ENCODE measurements at regions not wholly inside any gene's neighbourhood (a gene's known extent, or its start where the extent isn't known, plus 50 kb on each side); places are given as distances from the start of the nearest gene placed in this dataset.

DNA sequence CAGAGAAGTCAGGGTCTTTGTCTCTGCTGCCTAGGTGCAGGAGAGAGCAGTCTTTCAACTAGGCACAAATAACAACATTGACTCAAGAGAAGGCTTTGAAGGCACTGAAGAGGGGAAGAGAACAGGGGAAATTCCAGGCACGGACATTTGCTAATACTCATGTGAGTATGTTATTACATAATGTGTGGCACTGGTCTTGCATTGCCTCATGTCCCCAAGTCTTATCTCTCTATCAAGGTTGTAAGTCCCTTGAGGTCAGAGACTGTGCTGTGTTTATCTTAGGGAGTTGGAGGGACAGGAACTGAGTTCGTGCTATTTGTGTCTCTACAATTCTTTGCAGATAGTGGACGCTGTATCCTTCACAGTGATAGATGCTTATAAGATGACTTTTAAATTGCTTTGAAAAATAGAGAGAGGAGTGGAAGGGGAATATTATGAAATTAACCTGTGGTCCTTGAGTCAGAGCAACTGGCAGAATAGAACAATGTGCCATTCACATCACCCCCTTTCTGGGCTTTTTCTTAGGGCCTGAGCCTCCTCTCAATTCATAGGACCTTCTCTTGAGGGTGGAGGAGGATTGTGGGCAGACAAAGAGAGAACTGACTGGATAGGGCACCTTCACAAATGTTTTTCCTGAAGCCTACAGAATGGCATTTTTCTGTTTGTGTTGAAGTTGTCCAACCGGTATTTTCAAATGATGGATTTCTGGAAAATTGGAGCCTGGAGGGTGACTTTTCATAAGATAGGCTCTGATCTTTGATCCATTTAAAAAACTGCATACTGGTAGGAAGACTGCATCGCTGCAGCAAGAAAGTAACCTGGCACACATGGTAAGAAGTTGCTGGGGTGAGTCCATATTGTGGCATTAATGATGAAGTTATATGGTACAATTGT lies 96.6 kb upstream of the CXCR4 start:
- TF ChIP-seq, protein P1, sequence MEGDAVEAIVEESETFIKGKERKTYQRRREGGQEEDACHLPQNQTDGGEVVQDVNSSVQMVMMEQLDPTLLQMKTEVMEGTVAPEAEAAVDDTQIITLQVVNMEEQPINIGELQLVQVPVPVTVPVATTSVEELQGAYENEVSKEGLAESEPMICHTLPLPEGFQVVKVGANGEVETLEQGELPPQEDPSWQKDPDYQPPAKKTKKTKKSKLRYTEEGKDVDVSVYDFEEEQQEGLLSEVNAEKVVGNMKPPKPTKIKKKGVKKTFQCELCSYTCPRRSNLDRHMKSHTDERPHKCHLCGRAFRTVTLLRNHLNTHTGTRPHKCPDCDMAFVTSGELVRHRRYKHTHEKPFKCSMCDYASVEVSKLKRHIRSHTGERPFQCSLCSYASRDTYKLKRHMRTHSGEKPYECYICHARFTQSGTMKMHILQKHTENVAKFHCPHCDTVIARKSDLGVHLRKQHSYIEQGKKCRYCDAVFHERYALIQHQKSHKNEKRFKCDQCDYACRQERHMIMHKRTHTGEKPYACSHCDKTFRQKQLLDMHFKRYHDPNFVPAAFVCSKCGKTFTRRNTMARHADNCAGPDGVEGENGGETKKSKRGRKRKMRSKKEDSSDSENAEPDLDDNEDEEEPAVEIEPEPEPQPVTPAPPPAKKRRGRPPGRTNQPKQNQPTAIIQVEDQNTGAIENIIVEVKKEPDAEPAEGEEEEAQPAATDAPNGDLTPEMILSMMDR (IDR thresholded peaks at IDR 0.05): no peak
- no peak for TF ChIP-seq POLR2A (IDR thresholded peaks at IDR 0.05)
- DNase-seq: no peak

DNA sequence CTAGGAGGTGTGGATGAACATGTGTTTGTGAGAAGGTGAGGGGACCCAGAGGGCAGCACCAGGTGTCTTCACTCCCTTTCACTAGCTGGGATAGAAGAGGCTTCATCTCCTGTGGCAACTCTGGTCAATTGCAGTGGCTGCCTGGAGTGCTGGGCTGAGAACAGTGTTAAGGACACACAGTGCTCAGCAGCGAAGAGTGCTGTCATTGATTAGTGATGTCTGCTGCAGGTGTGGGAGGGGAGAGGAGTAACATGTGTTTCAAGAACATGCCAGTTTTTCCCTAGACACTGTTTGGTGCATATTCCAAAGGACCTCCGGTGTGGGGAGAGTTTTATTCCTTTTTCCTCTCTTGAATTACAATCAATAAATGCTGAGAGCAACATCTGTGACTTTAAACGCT lies 95.9 kb upstream of the CXCR4 start:
- no peak overlapping the region for H3K27ac ChIP-seq
- WGBS (ENCODE audit: insufficient coverage, low coverage, low lambda C conversion rate, missing lambda C conversion rate): 50% methylated on average over 2 of the region's 3 CpGs

More for the DNA sequence above, 96.6 kb upstream of the CXCR4 start:
- H3K9me3 ChIP-seq: no peaks in the 10 kb centered on the region
- peaks cover 0 to 12% (median 0%) of the 10 kb centered on the region in 4 donors for H3K4me1 ChIP-seq
- H3K27ac ChIP-seq: no peak overlapping the region
- intact Hi-C loops (cut with DNase I): no loop called here
- H3K27me3 ChIP-seq: no peaks in the 10 kb centered on the region
- no peak overlapping the region for H3K4me3 ChIP-seq
- WGBS (ENCODE audit: insufficient coverage, low coverage, low lambda C conversion rate, missing lambda C conversion rate): 39% methylated on average over 5 of the region's 5 CpGs
- ATAC-seq: peak; percentile 39 to 77 (median 60)
- no peaks in the 10 kb centered on the region for H3K36me3 ChIP-seq

DNA sequence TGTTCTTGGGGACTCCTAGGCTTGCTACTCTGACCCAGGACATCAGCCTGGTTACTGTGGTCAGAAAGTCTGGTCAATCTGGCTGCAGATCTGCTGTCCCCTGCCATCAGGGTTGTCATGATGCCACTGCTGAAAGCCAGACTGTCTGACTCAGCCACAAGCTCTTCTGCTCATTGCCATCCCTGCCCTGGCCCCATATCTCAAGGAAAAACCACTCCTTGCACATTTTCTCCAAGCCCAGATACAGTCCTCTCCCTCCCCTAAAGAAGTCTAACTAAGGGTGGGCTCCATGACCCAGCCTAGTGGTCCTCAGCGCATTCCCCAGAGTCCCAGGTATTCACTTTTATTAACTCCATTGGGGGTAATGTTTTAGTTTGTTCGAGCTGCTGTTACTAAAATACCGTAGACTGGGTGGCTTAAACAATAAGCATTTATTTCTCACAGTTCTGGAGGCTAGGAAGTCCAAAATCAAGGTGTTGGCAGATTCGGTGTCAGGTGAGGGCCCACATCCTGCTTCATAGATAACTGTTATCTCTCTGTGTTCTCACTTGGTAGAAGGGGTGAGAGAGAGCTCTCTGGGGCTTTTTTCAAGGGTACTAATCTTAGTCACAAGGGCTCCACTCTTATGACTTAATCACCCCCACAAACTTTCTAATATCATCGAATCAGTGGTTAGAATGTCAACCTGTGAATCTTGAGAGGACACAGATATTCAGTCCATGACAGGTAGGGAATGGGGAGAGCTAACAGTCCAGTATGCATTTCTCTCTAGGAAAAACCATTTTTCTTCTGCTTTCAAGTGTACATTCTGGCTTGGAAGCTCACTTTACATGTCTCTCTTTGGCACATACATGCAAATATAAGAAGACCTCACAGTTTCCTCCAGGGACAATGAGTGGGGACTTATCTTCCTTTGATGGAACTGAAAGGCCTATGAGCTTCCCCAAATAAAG lies 94.8 kb upstream of the CXCR4 start:
- no peak for DNase-seq
- Histone ChIP-seq H3K36me3 (no peaks in the 10 kb centered on the region), H3K27ac (no peak overlapping the region), H3K27me3 (no peaks in the 10 kb centered on the region), H3K4me3 (no peak overlapping the region), H3K9me3 (no peaks in the 10 kb centered on the region), H3K4me1 (peaks cover 0 to 12% (median 0%) of the 10 kb centered on the region in 4 donors)
- WGBS (ENCODE audit: insufficient coverage, low coverage, low lambda C conversion rate, missing lambda C conversion rate): 27% methylated on average over 5 of the region's 5 CpGs
- no peak for ATAC-seq
- no peak for TF ChIP-seq POLR2A (IDR thresholded peaks at IDR 0.05)
- TF ChIP-seq, protein P1 (IDR thresholded peaks at IDR 0.05): no peak
- intact Hi-C loops (cut with DNase I): no loop called here

More for the DNA sequence above, 95.9 kb upstream of the CXCR4 start:
- DNase-seq (no peak), ATAC-seq (peak in 1 of 4 donors; percentile 9)
- Histone ChIP-seq H3K27me3 (no peaks in the 10 kb centered on the region), H3K4me1 (peaks cover 0 to 12% (median 0%) of the 10 kb centered on the region in 4 donors), H3K36me3 (no peaks in the 10 kb centered on the region), H3K4me3 (no peak overlapping the region), H3K9me3 (no peaks in the 10 kb centered on the region)
- intact Hi-C loops (cut with DNase I): no loop called here
- TF ChIP-seq, protein P1 (IDR thresholded peaks at IDR 0.05): no peak
- no peak for TF ChIP-seq POLR2A (IDR thresholded peaks at IDR 0.05)

DNA sequence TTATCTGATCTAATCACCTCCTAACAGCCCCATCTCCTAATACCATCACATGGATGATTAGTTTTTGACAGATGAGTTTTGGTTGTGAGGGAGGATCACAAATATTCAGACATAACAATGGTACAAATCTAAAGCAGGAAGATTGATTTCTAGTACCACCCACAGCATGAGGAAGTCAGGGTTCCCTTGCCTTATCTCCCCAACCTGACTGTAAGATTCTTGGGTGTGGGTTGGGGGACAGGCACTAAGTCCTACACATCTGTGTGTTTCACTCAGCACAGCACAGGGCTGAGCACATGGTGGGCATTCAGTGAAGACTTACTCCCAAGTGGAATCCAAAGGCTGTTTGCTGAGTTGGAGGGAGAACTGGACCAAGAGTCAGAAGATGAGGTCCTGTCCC lies 93.8 kb upstream of the CXCR4 start:
- no peaks in the 10 kb centered on the region for H3K36me3 ChIP-seq
- no peak overlapping the region for H3K4me3 ChIP-seq
- peaks cover 0 to 12% (median 0%) of the 10 kb centered on the region in 4 donors for H3K4me1 ChIP-seq
- DNase-seq: no peak
- no peak overlapping the region for H3K27ac ChIP-seq
- no peaks in the 10 kb centered on the region for H3K27me3 ChIP-seq
- intact Hi-C loops (cut with DNase I): no loop called here
- TF ChIP-seq, protein P1 (IDR thresholded peaks at IDR 0.05): no peak
- TF ChIP-seq POLR2A (IDR thresholded peaks at IDR 0.05): no peak
- H3K9me3 ChIP-seq: no peaks in the 10 kb centered on the region
- no peak for ATAC-seq

All from right lobe of liver (tissue), 6 donors.